ENCODE measurements at regions not wholly inside any gene's neighbourhood (a gene's known extent, or its start where the extent isn't known, plus 50 kb on each side); places are given as distances from the start of the nearest gene placed in this dataset.

DNA sequence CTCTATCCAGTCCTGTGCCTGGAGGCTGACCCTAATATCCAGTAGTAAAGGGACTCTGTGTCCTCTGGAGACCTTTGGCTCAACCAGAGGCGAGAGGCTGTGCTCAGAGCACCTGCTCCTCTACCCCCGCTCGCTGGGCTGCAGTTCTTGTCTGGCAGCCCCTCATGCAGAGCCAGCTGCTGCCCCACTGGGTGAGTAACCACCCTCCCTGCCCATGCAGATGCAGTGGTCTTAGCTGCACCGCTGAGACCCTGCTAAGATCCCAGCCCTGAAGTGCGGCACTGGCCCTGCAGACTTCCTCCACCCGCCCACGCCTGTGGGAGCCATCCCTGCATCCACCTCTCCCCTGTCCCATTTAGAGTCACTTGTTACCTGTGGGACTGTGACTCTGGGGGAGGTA is 347.5 kb upstream of the SFSWAP start:
- TF ChIP-seq, protein P1, sequence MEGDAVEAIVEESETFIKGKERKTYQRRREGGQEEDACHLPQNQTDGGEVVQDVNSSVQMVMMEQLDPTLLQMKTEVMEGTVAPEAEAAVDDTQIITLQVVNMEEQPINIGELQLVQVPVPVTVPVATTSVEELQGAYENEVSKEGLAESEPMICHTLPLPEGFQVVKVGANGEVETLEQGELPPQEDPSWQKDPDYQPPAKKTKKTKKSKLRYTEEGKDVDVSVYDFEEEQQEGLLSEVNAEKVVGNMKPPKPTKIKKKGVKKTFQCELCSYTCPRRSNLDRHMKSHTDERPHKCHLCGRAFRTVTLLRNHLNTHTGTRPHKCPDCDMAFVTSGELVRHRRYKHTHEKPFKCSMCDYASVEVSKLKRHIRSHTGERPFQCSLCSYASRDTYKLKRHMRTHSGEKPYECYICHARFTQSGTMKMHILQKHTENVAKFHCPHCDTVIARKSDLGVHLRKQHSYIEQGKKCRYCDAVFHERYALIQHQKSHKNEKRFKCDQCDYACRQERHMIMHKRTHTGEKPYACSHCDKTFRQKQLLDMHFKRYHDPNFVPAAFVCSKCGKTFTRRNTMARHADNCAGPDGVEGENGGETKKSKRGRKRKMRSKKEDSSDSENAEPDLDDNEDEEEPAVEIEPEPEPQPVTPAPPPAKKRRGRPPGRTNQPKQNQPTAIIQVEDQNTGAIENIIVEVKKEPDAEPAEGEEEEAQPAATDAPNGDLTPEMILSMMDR (IDR thresholded peaks at IDR 0.05), result no peak
- TF ChIP-seq POLR2A (IDR thresholded peaks at IDR 0.05), result no peak

Data from uterus (tissue), 2 donors.